ENCODE measurements at regions not wholly inside any gene's neighbourhood (a gene's known extent, or its start where the extent isn't known, plus 50 kb on each side); places are given as distances from the start of the nearest gene placed in this dataset.

GRCh38 chr7:11319491-11320274 lies 346.0 kb downstream of the PHF14 start:
- TF ChIP-seq CTCF (IDR thresholded peaks at IDR 0.05) (no peak), POLR2A (IDR thresholded peaks at IDR 0.05) (no peak), POLR2AphosphoS5 (IDR thresholded peaks at IDR 0.05) (no peak)
